Neural cell (in vitro differentiated cells): ENCODE measurements at regions not wholly inside any gene's neighbourhood (a gene's known extent, or its start where the extent isn't known, plus 50 kb on each side); places are given as distances from the start of the nearest gene placed in this dataset.

ENCODE experiments used
- EZH2 ChIP-seq: fragments of 200-600, 300-800 bp; shearing (Covaris generic), sonication (generic); IDR thresholded peaks from 2 replicates; pipeline ENCODE4 v1.6.1; 2014; ENCODE audit warnings: antibody characterized with exemption, low read length, borderline replicate concordance, mild to moderate bottlenecking; ENCODE audit not compliant: insufficient read depth, poor library complexity, severe bottlenecking
- MXI1 ChIP-seq: fragments of 450-650 bp; conservative IDR thresholded peaks from 2 replicates; pipeline ENCODE4 v1.6.1; 2014; ENCODE audit warnings: antibody characterized with exemption, mild to moderate bottlenecking; ENCODE audit not compliant: poor library complexity, severe bottlenecking
- POLR2AphosphoS5 ChIP-seq: IDR thresholded peaks from 2 replicates; pipeline ENCODE4 v1.6.1; 2012
- RAD21 ChIP-seq: fragments of 450-650 bp; conservative IDR thresholded peaks from 2 replicates; pipeline ENCODE4 v1.6.1; 2014; ENCODE audit warnings: antibody characterized with exemption, mild to moderate bottlenecking, moderate library complexity
- TAF1 ChIP-seq: IDR thresholded peaks from 2 replicates; pipeline ENCODE4 v1.6.1; 2012; ENCODE audit warnings: low read depth
- TF ChIP-seq, protein P1 (sequence below): fragments of 450-650 bp; IDR thresholded peaks from 2 replicates; pipeline ENCODE4 v1.5.1; 2014; ENCODE audit warnings: antibody characterized with exemption, mild to moderate bottlenecking, moderate library complexity; ENCODE audit not compliant: poor library complexity, severe bottlenecking
- TF ChIP-seq, protein P2 (sequence below): IDR thresholded peaks from 2 replicates; pipeline ENCODE4 v1.6.1; 2012; ENCODE audit warnings: borderline replicate concordance

DNA sequence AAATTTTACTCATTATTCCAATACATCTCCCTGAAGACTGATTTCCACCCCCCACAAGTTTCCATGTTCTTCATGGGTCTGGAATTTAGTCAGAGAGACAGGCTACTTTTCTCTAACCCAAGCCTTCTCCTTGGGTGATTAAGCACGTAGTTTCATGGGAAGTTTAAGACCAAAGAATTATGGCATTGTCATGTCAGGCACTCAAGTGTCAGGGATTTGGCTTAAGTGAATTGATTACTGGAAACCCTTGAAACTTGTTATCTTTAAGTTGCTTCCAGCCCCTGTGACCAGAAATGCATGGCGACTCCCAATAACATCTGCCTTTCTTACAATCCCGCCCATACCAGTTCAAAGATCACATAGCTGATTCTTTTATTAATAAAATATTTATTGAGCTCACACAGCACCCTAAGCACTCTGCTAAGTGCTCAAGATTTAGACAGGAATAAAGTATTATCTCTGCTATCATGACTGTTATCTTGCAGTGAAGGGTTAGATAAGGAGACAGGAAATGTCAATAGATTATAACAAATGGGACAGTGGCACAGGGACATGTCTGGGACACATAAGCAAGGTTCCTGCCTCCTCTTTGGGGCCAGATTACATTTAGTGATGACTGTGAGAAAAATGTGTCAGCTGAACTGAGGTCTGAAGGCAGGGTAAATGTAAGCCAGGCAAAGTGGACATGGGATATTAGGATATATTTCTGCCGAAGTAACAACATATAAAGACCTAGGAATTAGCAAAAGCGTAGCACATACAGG, 241.2 kb upstream of the TNC start:
- TF ChIP-seq, protein P1, sequence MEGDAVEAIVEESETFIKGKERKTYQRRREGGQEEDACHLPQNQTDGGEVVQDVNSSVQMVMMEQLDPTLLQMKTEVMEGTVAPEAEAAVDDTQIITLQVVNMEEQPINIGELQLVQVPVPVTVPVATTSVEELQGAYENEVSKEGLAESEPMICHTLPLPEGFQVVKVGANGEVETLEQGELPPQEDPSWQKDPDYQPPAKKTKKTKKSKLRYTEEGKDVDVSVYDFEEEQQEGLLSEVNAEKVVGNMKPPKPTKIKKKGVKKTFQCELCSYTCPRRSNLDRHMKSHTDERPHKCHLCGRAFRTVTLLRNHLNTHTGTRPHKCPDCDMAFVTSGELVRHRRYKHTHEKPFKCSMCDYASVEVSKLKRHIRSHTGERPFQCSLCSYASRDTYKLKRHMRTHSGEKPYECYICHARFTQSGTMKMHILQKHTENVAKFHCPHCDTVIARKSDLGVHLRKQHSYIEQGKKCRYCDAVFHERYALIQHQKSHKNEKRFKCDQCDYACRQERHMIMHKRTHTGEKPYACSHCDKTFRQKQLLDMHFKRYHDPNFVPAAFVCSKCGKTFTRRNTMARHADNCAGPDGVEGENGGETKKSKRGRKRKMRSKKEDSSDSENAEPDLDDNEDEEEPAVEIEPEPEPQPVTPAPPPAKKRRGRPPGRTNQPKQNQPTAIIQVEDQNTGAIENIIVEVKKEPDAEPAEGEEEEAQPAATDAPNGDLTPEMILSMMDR = no peak
- TF ChIP-seq TAF1 = no peak
- TF ChIP-seq, protein P2, sequence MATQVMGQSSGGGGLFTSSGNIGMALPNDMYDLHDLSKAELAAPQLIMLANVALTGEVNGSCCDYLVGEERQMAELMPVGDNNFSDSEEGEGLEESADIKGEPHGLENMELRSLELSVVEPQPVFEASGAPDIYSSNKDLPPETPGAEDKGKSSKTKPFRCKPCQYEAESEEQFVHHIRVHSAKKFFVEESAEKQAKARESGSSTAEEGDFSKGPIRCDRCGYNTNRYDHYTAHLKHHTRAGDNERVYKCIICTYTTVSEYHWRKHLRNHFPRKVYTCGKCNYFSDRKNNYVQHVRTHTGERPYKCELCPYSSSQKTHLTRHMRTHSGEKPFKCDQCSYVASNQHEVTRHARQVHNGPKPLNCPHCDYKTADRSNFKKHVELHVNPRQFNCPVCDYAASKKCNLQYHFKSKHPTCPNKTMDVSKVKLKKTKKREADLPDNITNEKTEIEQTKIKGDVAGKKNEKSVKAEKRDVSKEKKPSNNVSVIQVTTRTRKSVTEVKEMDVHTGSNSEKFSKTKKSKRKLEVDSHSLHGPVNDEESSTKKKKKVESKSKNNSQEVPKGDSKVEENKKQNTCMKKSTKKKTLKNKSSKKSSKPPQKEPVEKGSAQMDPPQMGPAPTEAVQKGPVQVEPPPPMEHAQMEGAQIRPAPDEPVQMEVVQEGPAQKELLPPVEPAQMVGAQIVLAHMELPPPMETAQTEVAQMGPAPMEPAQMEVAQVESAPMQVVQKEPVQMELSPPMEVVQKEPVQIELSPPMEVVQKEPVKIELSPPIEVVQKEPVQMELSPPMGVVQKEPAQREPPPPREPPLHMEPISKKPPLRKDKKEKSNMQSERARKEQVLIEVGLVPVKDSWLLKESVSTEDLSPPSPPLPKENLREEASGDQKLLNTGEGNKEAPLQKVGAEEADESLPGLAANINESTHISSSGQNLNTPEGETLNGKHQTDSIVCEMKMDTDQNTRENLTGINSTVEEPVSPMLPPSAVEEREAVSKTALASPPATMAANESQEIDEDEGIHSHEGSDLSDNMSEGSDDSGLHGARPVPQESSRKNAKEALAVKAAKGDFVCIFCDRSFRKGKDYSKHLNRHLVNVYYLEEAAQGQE = no peak
- TF ChIP-seq POLR2AphosphoS5 = no peak
- no peak for TF ChIP-seq EZH2
- TF ChIP-seq MXI1 = no peak
- TF ChIP-seq RAD21 = no peak
